ENCODE measurements at regions not wholly inside any gene's neighbourhood (a gene's known extent, or its start where the extent isn't known, plus 50 kb on each side); places are given as distances from the start of the nearest gene placed in this dataset.

GRCh38 chr6:150313781-150314180 lies 55.0 kb upstream of the IYD start:
- ATAC-seq = no peak
- no peaks in the 10 kb centered on the region for H3K9me2 ChIP-seq (ENCODE audit: insufficient read depth)
- TF ChIP-seq POLR2AphosphoS5 (IDR thresholded peaks at IDR 0.05; ENCODE audit: low read depth, low read length) (no peak), REST (IDR thresholded peaks at IDR 0.05; ENCODE audit: low read depth) (no peak)
- H3K27me3 ChIP-seq (ENCODE audit: insufficient read depth, low read length) = no peaks in the 10 kb centered on the region
- no peaks in the 10 kb centered on the region for H3K36me3 ChIP-seq (ENCODE audit: control insufficient read depth in 1 of 2, insufficient read depth in 2 of 2, low read length in 2 of 2)
- H3K4me1 ChIP-seq (ENCODE audit: control insufficient read depth in 1 of 2, insufficient read depth in 2 of 2, low read length in 2 of 2) = no peaks in the 10 kb centered on the region
- H3K4me2 ChIP-seq (ENCODE audit: low read length) = no peak overlapping the region
- intact Hi-C loops (cut with micrococcal nuclease) = no loop called here
- no peaks in the 10 kb centered on the region for H3K79me2 ChIP-seq (ENCODE audit: insufficient read depth, low read length)
- no peak overlapping the region for H3K4me3 ChIP-seq (replicated peaks in 1 of 2; ENCODE audit: low read depth in 1 of 2, low read length in 2 of 2)
- BruUV-seq (replicated peaks) = no TSS peak
- RAD21 ChIA-PET (ENCODE audit: low non-redundant PET in 1 of 2, low total read pairs in 2 of 2, uncharacterized antibody in 2 of 2, unreplicated experiment in 2 of 2) = no interaction called here
- CTCF ChIA-PET = no interaction called here
- POLR2A ChIA-PET = no interaction called here
- no peaks in the 10 kb centered on the region for H3K9me3 ChIP-seq (ENCODE audit: control insufficient read depth in 1 of 2, insufficient read depth in 1 of 2, low read depth in 1 of 2, low read length in 2 of 2)
- no peak overlapping the region for H2AFZ ChIP-seq (ENCODE audit: low read depth, low read length, poor library complexity, severe bottlenecking)
- H4K20me1 ChIP-seq (ENCODE audit: insufficient read depth) = no peaks in the 10 kb centered on the region
- no peak for DNase-seq (ENCODE audit: low read depth, low spot score)
- no peak overlapping the region for H3K27ac ChIP-seq (ENCODE audit: low read depth, low read length)
- H3K9ac ChIP-seq (ENCODE audit: low read length) = no peak overlapping the region

- CTCF ChIA-PET = no interaction called here
- intact Hi-C loops (cut with micrococcal nuclease) = no loop called here
- RAD21 ChIA-PET (ENCODE audit: low non-redundant PET in 1 of 2, low total read pairs in 2 of 2, uncharacterized antibody in 2 of 2, unreplicated experiment in 2 of 2) = no interaction called here
These were observed 54.3 kb upstream of the IYD start for GRCh38 chr6:150314230-150315188.

More at GRCh38 chr6:150314230-150315188, 54.3 kb upstream of the IYD start:
- DNase-seq (ENCODE audit: low read depth, low spot score) = no peak
- Histone ChIP-seq H2AFZ (ENCODE audit: low read depth, low read length, poor library complexity, severe bottlenecking) (no peak overlapping the region), H3K9me3 (ENCODE audit: control insufficient read depth in 1 of 2, insufficient read depth in 1 of 2, low read depth in 1 of 2, low read length in 2 of 2) (no peaks in the 10 kb centered on the region), H3K9me2 (ENCODE audit: insufficient read depth) (no peaks in the 10 kb centered on the region), H3K27ac (ENCODE audit: low read depth, low read length) (no peak overlapping the region), H3K9ac (ENCODE audit: low read length) (no peak overlapping the region), H3K4me3 (replicated peaks in 1 of 2; ENCODE audit: low read depth in 1 of 2, low read length in 2 of 2) (no peak overlapping the region), H3K27me3 (ENCODE audit: insufficient read depth, low read length) (no peaks in the 10 kb centered on the region), H4K20me1 (ENCODE audit: insufficient read depth) (no peaks in the 10 kb centered on the region), H3K79me2 (ENCODE audit: insufficient read depth, low read length) (no peaks in the 10 kb centered on the region), H3K4me2 (ENCODE audit: low read length) (no peak overlapping the region), H3K36me3 (ENCODE audit: control insufficient read depth in 1 of 2, insufficient read depth in 2 of 2, low read length in 2 of 2) (no peaks in the 10 kb centered on the region), H3K4me1 (ENCODE audit: control insufficient read depth in 1 of 2, insufficient read depth in 2 of 2, low read length in 2 of 2) (no peaks in the 10 kb centered on the region)
- no TSS peak for BruUV-seq (replicated peaks)
- ATAC-seq = no peak
- POLR2A ChIA-PET = no interaction called here
- TF ChIP-seq SRF (IDR thresholded peaks at IDR 0.05; ENCODE audit: low read depth) (no peak), ZNF274 (IDR thresholded peaks at IDR 0.05; ENCODE audit: low read depth, low read length) (no peak), POLR2A (IDR thresholded peaks at IDR 0.05; ENCODE audit: borderline replicate concordance, extremely low read depth, insufficient read depth, insufficient read length) (no peak), ATF3 (IDR thresholded peaks at IDR 0.05) (no peak), POLR2AphosphoS5 (IDR thresholded peaks at IDR 0.05; ENCODE audit: low read depth, low read length) (no peak), EGR1 (IDR thresholded peaks at IDR 0.05; ENCODE audit: low read depth) (no peak), SP1 (IDR thresholded peaks at IDR 0.05; ENCODE audit: low read depth) (no peak), MAX (IDR thresholded peaks at IDR 0.05) (no peak), JUND (IDR thresholded peaks at IDR 0.05) (no peak), YY1 (IDR thresholded peaks at IDR 0.05; ENCODE audit: extremely low read depth, insufficient replicate concordance, low read depth, low read length) (no peak), EZH2phosphoT487 (IDR thresholded peaks at IDR 0.05; ENCODE audit: borderline replicate concordance) (no peak), ZFX (IDR thresholded peaks at IDR 0.05) (no peak), RAD21 (IDR thresholded peaks at IDR 0.05; ENCODE audit: low read depth) (no peak), TCF7L2 (IDR thresholded peaks at IDR 0.05; ENCODE audit: borderline replicate concordance, extremely low read depth, insufficient read depth, insufficient read length) (no peak)

Data from HCT116 (cell line).